Chondrocyte (in vitro differentiated cells): ENCODE measurements at regions not wholly inside any gene's neighbourhood (a gene's known extent, or its start where the extent isn't known, plus 50 kb on each side); places are given as distances from the start of the nearest gene placed in this dataset.

Experiments used
- DNase-seq: peaks from one replicate; pipeline ENCODE4 v3.0.0; 2021; ENCODE audit warnings: mixed read lengths, low spot score
- H3K27ac Mint-ChIP-seq: one replicate; pipeline ENCODE4 v1.8.0; 2021; ENCODE audit warnings: mild to moderate bottlenecking, moderate library complexity, mixed read lengths; ENCODE audit not compliant: unreplicated experiment
- H3K27me3 Mint-ChIP-seq: 2 replicates; pipeline ENCODE4 v1.8.0; 2021; ENCODE audit warnings: low read depth, mixed read lengths
- H3K36me3 Mint-ChIP-seq: 2 replicates; pipeline ENCODE4 v1.8.0; 2021; ENCODE audit warnings: low read depth, mixed read lengths
- H3K4me1 Mint-ChIP-seq: 2 replicates; pipeline ENCODE4 v1.8.0; 2021; ENCODE audit warnings: low read depth, mild to moderate bottlenecking, mixed read lengths
- H3K4me3 Mint-ChIP-seq: one replicate; pipeline ENCODE4 v1.8.0; 2021; ENCODE audit warnings: mild to moderate bottlenecking, moderate library complexity, mixed read lengths; ENCODE audit not compliant: unreplicated experiment
- H3K9me3 Mint-ChIP-seq: 2 replicates; pipeline ENCODE4 v1.8.0; 2021; ENCODE audit warnings: low read depth, mixed read lengths
- CTCF ChIP-seq: fragments of 200-600 bp; sonication (generic); IDR thresholded peaks from 2 replicates; pipeline ENCODE4 v1.5.0; 2021; ENCODE audit warnings: antibody characterized with exemption, mild to moderate bottlenecking, moderate library complexity

GRCh38 chr1:5424802-5425703, 567.2 kb downstream of the NPHP4 start:
- Mint-ChIP-seq H3K4me3 (no peak overlapping the region), H3K27me3 (peaks cover 7% of the 10 kb centered on the region), H3K27ac (no peak overlapping the region), H3K4me1 (peaks cover 6% of the 10 kb centered on the region), H3K9me3 (no peaks in the 10 kb centered on the region), H3K36me3 (no peaks in the 10 kb centered on the region)
- TF ChIP-seq CTCF, result no peak
- DNase-seq, result peak; percentile 1

- Mint-ChIP-seq H3K4me3 (no peak overlapping the region), H3K27ac (no peak overlapping the region), H3K9me3 (peaks cover 8% of the 10 kb centered on the region), H3K36me3 (no peaks in the 10 kb centered on the region), H3K27me3 (peaks cover 7% of the 10 kb centered on the region), H3K4me1 (peaks cover 6% of the 10 kb centered on the region)
- no peak for TF ChIP-seq CTCF
- DNase-seq, result no peak
These were observed 569.1 kb downstream of the NPHP4 start for GRCh38 chr1:5423109-5423508.

- Mint-ChIP-seq H3K27me3 (peaks cover 4% of the 10 kb centered on the region), H3K4me3 (no peak overlapping the region), H3K9me3 (peaks cover 11% of the 10 kb centered on the region), H3K4me1 (no peaks in the 10 kb centered on the region), H3K27ac (no peak overlapping the region), H3K36me3 (no peaks in the 10 kb centered on the region)
- DNase-seq, result no peak
- no peak for TF ChIP-seq CTCF
These were observed 572.7 kb downstream of the NPHP4 start for GRCh38 chr1:5419501-5419900.

- DNase-seq, result no peak
- Mint-ChIP-seq H3K36me3 (no peaks in the 10 kb centered on the region), H3K4me3 (no peak overlapping the region), H3K27ac (no peak overlapping the region), H3K27me3 (no peaks in the 10 kb centered on the region), H3K9me3 (peaks cover 19% of the 10 kb centered on the region), H3K4me1 (no peaks in the 10 kb centered on the region)
- TF ChIP-seq CTCF, result no peak
These were observed 575.7 kb downstream of the NPHP4 start for GRCh38 chr1:5416518-5416917.

GRCh38 chr1:5415606-5416005, 576.6 kb downstream of the NPHP4 start:
- H3K36me3 Mint-ChIP-seq, result no peaks in the 10 kb centered on the region
- no peak overlapping the region for H3K4me3 Mint-ChIP-seq
- H3K9me3 Mint-ChIP-seq, result peaks cover 26% of the 10 kb centered on the region
- H3K27me3 Mint-ChIP-seq, result no peaks in the 10 kb centered on the region
- no peaks in the 10 kb centered on the region for H3K4me1 Mint-ChIP-seq
- no peak for TF ChIP-seq CTCF
- no peak for DNase-seq
- H3K27ac Mint-ChIP-seq, result no peak overlapping the region
